Ureter (tissue), 1 donor: ENCODE measurements at regions not wholly inside any gene's neighbourhood (a gene's known extent, or its start where the extent isn't known, plus 50 kb on each side); places are given as distances from the start of the nearest gene placed in this dataset.
"Not testable (repeated sequence)": the region's sequence is repeated elsewhere in the genome, so short reads cannot be mapped to it uniquely, and the experiment has no call there.

Source experiments
- DNase-seq: peaks from one replicate; pipeline ENCODE4 v3.0.0-alpha.2; 2020; ENCODE audit warnings: low spot score
- donor health status: DM: yes; HTN: yes; CAD: no.

DNA sequence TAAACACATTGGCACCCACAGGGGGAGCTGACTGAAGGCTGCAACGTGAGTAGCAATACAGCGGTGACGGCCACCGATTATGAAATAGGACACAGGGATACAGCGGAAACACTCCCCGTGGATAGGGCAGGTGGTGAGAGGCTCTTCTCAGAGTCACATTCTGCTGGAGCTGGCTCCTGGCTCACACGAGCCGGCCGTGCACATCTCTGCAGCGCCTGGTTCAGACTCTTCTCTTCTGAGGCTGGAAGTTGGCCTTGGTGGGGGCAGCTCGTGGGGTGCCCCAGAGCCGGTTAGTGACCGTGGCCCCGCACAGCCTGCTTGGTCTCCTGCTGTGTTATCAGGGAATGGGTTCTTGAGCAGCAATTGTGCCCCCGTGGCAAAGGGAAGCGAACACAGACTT is 61.3 kb upstream of the EN2 start:
- no peak for DNase-seq

GRCh38 chr7:155397758-155398714 is 59.9 kb upstream of the EN2 start:
- DNase-seq: not testable (repeated sequence)

DNA sequence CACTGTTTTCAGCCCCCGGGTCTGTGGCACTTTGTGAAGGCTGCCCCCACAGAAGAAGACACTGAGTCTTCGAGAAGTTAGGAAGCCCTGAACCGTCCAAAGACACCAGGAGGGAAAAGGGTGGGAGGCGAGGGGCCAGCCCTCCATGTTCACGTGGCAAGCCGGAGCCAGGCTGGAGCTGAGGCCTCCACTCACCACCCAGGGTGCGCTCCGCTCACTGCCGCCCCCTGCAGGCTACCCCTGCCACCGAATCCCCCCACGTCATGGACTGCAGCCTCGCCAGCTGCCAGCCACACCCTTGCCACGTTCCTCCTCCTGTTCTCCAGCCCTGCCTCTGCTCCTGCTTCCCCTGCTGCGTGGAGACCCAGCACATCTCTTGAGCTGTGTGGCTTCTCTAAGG is 59.0 kb upstream of the EN2 start:
- DNase-seq: no peak

DNA sequence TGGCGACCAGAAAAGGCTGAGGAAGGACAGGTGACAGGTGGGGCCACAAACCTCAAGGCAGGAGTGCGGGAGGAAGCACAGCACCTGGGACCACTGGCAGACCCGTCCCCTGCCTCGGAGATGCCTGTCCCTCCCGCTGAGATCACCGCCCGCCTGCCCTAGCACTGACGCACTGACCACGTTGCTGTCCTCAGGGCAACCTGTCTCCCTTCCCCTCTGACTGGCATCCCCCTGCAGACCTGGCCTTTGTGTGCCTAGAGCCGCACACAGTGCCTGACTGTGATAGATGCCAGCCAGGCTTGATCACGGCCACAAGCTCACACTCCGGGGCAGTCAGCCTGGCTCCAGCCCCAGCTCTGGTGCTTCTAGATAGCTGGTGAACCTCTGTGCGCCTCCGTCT is 58.4 kb upstream of the EN2 start:
- no peak for DNase-seq

DNA sequence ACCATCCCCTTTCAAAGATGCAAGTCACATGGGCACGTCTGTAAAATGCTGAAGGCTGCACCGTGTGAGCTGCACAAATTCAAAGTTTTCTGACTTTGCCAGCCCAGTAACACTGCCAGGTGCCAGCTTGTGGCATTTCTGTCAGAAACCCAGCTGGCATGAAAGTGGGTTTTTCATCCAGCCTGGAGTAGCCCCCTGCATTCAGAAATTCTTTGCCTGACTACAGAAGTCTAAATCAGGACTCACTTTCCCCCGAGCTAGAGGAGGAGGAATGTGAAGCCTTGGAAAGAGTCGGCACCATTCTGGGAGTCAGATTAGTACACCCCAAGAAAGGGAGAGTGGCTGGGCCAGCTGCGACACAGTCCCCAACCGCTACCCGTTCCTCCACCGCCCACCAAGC is 56.7 kb upstream of the EN2 start:
- DNase-seq: no peak

DNA sequence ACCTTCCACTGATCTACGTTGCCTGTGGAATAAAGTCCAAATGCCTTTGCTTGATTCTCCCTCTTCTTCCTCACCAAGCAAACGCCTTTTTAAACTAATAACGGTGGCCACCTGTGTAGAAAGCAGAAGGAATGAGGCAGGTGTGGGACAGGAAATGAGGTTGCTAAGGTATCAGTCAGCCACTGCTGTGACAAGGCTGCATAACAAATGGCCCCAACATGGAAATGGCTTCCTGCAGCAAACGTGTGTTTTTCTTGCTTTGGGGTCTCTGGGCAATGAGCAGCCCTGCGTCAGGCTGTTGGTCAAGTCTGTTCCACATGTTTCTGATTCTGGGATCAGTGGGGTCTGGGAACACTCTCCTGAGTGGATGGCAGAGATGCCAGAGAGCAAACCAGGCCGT is 56.0 kb upstream of the EN2 start:
- DNase-seq: no peak

- no peak for DNase-seq
Measured at GRCh38 chr7:155402941-155403340, 55.0 kb upstream of the EN2 start.

GRCh38 chr7:155404976-155405375 is 53.0 kb upstream of the EN2 start:
- DNase-seq: no peak

GRCh38 chr7:155405399-155406318 is 52.3 kb upstream of the EN2 start:
- DNase-seq: no peak

GRCh38 chr7:155407799-155408198 is 50.1 kb upstream of the EN2 start:
- DNase-seq: no peak
